ENCODE measurements at regions not wholly inside any gene's neighbourhood (a gene's known extent, or its start where the extent isn't known, plus 50 kb on each side); places are given as distances from the start of the nearest gene placed in this dataset.
A peak's percentile ranks its signal among the peaks of the same experiment; 100 is the strongest.

- no peak for DNase-seq
Observed at GRCh38 chr2:18244845-18245244, 315.6 kb downstream of the RDH14 start.

- no peak for DNase-seq
Observed at GRCh38 chr2:18243816-18244215, 316.6 kb downstream of the RDH14 start.

GRCh38 chr2:18242716-18243115 is 317.7 kb downstream of the RDH14 start:
- no peak for DNase-seq

GRCh38 chr2:18238209-18238608 is 322.2 kb downstream of the RDH14 start:
- DNase-seq, result no peak

- no peak for DNase-seq
Observed at GRCh38 chr2:18237298-18237697, 323.2 kb downstream of the RDH14 start.

- no peak for DNase-seq
Observed at GRCh38 chr2:18232731-18233438, 327.6 kb downstream of the RDH14 start.

- no peak for DNase-seq
Observed at GRCh38 chr2:18230668-18231067, 329.8 kb downstream of the RDH14 start.

GRCh38 chr2:18219676-18220075 is 340.8 kb downstream of the RDH14 start:
- no peak for DNase-seq

GRCh38 chr2:18218160-18218933 is 339.9 kb downstream of the KCNS3 start:
- DNase-seq, result no peak

- DNase-seq, result no peak
Observed at GRCh38 chr2:18214936-18215335, 336.5 kb downstream of the KCNS3 start.

GRCh38 chr2:18213986-18214385 is 335.5 kb downstream of the KCNS3 start:
- DNase-seq, result no peak

- DNase-seq, result peak; percentile 17
Observed at GRCh38 chr2:18209934-18210639, 331.6 kb downstream of the KCNS3 start.

- no peak for DNase-seq
Observed at GRCh38 chr2:18208956-18209355, 330.5 kb downstream of the KCNS3 start.

- DNase-seq, result no peak
Observed at GRCh38 chr2:18200771-18201170, 322.3 kb downstream of the KCNS3 start.

GRCh38 chr2:18198677-18199076 is 320.2 kb downstream of the KCNS3 start:
- no peak for DNase-seq

GRCh38 chr2:18194161-18194560 is 315.7 kb downstream of the KCNS3 start:
- DNase-seq, result no peak

GRCh38 chr2:18186816-18187613 is 308.5 kb downstream of the KCNS3 start:
- DNase-seq, result no peak

GRCh38 chr2:18182861-18183260 is 304.4 kb downstream of the KCNS3 start:
- DNase-seq, result no peak

- no peak for DNase-seq
Observed at GRCh38 chr2:18180912-18181311, 302.4 kb downstream of the KCNS3 start.

GRCh38 chr2:18180031-18180610 is 301.7 kb downstream of the KCNS3 start:
- DNase-seq, result no peak

- peak; percentile 26 for DNase-seq
Observed at GRCh38 chr2:18178736-18179349, 300.4 kb downstream of the KCNS3 start.

- DNase-seq, result no peak
Observed at GRCh38 chr2:18176679-18177215, 298.3 kb downstream of the KCNS3 start.
